Fibroblast of the aortic adventitia (primary cell): ENCODE measurements at regions not wholly inside any gene's neighbourhood (a gene's known extent, or its start where the extent isn't known, plus 50 kb on each side); places are given as distances from the start of the nearest gene placed in this dataset.
"Not testable (repeated sequence)": the region's sequence is repeated elsewhere in the genome, so short reads cannot be mapped to it uniquely, and the experiment has no call there.

Experiments
- DNase-seq: peaks from one replicate; pipeline ENCODE4 v3.0.0-alpha.2; 2010; ENCODE audit warnings: low read depth
- H3K4me3 ChIP-seq: 2 replicates; pipeline ENCODE4 v1.5.1; 2011; ENCODE audit warnings: low read depth, mild to moderate bottlenecking, control low read depth, low read length, moderate library complexity
- TF ChIP-seq, protein P1 (sequence below): IDR thresholded peaks from 2 replicates; pipeline ENCODE4 v1.5.1; 2011; ENCODE audit warnings: mild to moderate bottlenecking, low read length, control low read depth, inconsistent platforms; ENCODE audit not compliant: insufficient read depth

DNA sequence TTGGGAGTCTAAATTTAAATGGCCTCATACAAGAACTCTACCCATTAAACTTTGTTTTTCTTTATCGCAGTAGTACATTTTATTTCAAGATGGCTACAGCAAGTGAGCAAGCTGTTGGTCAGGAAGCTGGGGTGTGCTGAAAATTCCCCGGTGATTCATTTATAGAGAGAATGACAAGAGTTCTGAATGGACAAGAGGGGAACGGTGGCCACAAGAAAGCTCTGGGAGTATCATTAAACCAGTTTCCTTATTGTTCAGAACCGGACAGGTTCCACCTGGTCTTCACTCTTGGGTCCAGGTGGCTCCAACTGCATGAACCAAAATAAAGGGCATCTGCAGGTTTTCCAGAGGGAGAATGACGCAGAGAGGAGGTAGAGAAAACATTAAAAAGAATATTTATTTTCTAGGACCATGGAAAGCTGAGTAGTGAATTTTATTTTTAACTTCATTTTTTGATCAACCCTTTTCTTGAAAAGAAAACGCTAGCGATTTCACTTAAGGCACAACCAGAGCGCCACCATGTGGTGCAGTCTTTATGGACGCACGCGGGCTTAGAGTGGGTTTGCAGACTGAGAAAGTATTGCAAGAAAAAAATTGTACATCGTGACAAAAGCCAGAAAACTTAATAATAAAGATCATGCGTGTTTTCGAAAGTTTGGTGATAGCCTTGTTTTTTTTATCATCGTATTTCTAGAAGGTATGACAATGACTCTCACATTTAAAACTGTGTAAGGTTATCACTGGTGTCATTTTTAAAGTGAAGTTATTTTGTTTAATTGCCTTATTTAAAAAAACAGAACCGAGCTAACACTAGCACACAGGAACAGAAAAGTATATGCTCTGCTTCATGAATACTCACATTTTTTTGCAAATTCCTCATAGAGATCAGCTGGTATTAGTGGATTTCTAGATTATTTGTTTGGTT is 97.9 kb upstream of the NOL4 start:
- H3K4me3 ChIP-seq = no peak overlapping the region
- DNase-seq = peak; percentile 52
- TF ChIP-seq, protein P1, sequence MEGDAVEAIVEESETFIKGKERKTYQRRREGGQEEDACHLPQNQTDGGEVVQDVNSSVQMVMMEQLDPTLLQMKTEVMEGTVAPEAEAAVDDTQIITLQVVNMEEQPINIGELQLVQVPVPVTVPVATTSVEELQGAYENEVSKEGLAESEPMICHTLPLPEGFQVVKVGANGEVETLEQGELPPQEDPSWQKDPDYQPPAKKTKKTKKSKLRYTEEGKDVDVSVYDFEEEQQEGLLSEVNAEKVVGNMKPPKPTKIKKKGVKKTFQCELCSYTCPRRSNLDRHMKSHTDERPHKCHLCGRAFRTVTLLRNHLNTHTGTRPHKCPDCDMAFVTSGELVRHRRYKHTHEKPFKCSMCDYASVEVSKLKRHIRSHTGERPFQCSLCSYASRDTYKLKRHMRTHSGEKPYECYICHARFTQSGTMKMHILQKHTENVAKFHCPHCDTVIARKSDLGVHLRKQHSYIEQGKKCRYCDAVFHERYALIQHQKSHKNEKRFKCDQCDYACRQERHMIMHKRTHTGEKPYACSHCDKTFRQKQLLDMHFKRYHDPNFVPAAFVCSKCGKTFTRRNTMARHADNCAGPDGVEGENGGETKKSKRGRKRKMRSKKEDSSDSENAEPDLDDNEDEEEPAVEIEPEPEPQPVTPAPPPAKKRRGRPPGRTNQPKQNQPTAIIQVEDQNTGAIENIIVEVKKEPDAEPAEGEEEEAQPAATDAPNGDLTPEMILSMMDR = peak; percentile 53

DNA sequence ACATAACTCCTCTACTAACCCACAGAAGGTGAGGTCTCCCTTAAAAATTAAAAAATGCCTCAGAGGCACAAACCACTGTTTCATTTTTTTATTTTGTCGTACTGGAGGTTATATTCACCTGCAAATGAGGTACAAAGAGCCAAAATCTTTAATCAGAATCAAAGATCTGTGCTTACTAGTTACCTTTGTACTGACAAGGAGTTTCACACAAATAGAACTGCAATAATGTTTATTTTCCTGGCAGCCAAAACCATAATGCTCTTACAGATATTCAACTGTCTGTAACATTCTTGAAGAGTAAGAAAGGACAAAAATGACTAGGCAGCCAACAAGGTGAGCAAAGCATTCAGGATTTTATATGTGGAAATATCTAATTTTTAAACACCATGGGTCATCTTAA is 105.1 kb upstream of the NOL4 start:
- no peak for DNase-seq
- H3K4me3 ChIP-seq = no peak overlapping the region
- TF ChIP-seq, protein P1 = no peak

DNA sequence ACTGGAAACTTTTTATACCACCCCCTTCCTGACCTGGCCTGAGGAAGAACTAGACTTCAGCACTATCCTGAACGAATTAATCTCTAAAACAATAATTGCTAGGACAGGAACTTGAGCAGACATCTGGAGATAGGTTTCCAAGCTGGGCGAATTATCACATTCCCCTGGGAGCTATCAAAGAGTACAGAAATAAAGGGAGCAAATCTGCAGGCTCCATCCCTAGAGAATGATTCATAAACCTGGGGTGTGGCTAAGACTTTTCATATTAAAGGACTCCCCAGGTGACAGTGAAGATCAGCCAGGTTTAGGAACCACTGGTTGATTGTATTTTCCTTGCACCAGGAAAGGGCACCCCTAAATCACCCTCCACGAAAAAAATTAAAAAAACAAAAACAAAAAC is 105.6 kb upstream of the NOL4 start:
- H3K4me3 ChIP-seq = no peak overlapping the region
- DNase-seq = no peak
- TF ChIP-seq, protein P1 = no peak

DNA sequence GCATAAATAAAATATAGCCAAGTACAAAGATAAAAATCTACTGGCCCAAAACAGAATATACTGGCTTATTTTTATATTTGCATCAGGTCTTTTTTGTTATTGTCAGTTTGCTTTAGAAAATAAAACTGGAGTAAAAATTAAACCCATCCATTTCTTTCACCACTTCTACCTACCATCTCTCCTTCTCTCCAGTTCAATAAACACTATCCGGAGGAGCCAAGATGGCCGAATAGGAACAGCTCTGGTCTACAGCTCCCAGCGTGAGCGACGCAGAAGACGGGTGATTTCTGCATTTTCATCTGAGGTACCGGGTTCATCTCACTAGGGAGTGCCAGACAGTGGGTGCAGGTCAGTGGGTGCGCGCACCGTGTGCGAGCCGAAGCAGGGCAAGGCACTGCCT is 106.2 kb upstream of the NOL4 start:
- DNase-seq, H3K4me3 ChIP-seq: not testable (repeated sequence)

DNA sequence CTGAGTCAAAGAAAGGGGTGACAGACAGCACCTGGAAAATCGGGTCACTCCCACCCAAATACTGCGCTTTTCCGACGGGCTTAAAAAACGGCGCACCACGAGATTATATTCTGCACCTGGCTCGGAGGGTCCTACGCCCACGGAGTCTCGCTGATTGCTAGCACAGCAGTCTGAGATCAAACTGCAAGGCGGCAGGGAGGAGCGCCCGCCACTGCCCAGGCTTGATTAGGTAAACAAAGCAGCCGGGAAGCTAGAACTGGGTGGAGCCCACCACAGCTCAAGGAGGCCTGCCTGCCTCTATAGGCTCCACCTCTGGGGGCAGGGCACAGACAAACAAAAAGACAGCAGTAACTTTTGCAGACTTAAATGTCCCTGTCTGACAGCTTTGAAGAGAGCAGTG is 106.6 kb upstream of the NOL4 start:
- not testable (repeated sequence) for DNase-seq, H3K4me3 ChIP-seq

DNA sequence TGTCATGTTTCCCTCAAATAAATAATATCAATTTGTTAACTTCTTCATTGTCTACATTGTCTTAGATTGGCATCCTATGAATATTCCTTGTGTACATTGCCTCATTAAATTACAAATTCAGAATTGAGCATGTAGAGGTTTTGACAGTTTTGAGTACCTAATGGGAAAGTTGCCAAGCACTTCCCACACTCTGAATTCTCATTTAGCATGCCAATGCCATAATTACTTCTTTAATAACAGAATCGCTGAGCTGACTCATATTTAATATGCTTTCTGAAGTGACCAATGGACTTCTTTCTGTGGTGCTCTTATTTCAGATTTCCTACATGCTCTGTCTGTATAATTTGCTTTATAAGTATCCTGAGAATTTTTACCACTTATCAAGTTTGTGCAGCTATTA is 114.4 kb upstream of the NOL4 start:
- no peak overlapping the region for H3K4me3 ChIP-seq
- TF ChIP-seq, protein P1 = no peak
- no peak for DNase-seq

DNA sequence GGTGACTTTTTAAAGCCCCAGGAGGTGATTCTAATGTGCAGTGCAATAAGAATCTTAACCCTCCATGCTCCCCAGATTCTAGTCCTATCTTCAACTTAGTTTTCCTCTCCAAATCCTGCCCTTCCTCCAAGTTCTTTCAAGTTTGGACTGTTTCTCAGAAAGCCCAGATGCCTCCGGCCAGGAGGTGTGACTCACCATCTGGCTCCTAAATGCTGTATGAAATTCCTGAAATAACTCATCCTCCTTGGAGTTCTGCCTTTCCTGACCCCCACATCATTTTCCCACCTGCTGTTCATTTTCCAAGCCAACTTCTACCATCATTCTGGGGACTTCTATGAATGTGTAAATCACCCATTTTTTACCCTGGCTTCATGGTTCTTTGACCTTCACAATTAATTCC is 118.2 kb upstream of the NOL4 start:
- peak; percentile 40 for DNase-seq
- no peak overlapping the region for H3K4me3 ChIP-seq
- TF ChIP-seq, protein P1 = no peak

DNA sequence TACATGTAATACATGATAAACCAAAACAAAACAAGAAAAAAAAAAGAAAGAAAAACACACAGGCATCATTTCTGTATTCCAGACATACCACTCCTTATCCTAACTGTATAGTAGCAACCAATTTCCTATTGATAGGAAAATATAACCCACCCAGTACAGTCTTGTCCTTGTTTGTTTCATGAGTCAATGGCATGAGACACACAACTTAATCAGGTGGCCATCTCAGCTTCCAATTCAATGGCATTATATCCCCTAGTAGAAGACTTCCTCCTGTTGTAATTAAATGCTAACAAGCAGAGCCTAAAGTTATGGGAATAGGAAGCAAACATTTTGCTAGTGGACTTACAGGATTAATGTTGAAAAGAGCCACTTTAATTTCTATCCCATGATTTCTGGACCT is 121.0 kb upstream of the NOL4 start:
- TF ChIP-seq, protein P1 = no peak
- H3K4me3 ChIP-seq = no peak overlapping the region
- no peak for DNase-seq
